Peyer's patch (tissue), 4 donors: ENCODE measurements at regions not wholly inside any gene's neighbourhood (a gene's known extent, or its start where the extent isn't known, plus 50 kb on each side); places are given as distances from the start of the nearest gene placed in this dataset.

Experiments
- CTCF ChIP-seq, 6 experiments: fragments of 450-650 bp in 4 of 6; fragments of 200-600 bp in 2 of 6; sonication (generic) in 1 of 6; IDR thresholded peaks; one replicate each; pipeline ENCODE4 v1.5.1; 2017 to 2019; ENCODE audit warnings: antibody characterized with exemption in 6 of 6, mild to moderate bottlenecking in 3 of 6, moderate library complexity in 1 of 6
- POLR2A ChIP-seq, 2 donors: fragments of 450-650 bp; IDR thresholded peaks; one replicate each; pipeline ENCODE4 v1.5.1; 2017; ENCODE audit warnings: antibody characterized with exemption in 2 of 2, mild to moderate bottlenecking in 2 of 2, moderate library complexity in 2 of 2

- TF ChIP-seq CTCF (IDR thresholded peaks at IDR 0.05), result no peak
- no peak for TF ChIP-seq POLR2A (IDR thresholded peaks at IDR 0.05)
These were observed 286.3 kb downstream of the TBC1D4 start for GRCh38 chr13:75195495-75196146.
